Loucy (cell line): ENCODE measurements at regions not wholly inside any gene's neighbourhood (a gene's known extent, or its start where the extent isn't known, plus 50 kb on each side); places are given as distances from the start of the nearest gene placed in this dataset.

Source experiments
- H2AFZ ChIP-seq: fragments of 200-600 bp; sonication (generic); 2 replicates; pipeline ENCODE4 v1.6.0; 2016; ENCODE audit warnings: antibody characterized with exemption, mild to moderate bottlenecking, low read length, moderate library complexity
- H3F3A ChIP-seq: fragments of 200-600 bp; 2 replicates; pipeline ENCODE4 v1.6.0; 2016; ENCODE audit warnings: antibody characterized with exemption, low read depth, mild to moderate bottlenecking
- H3K27me3 ChIP-seq: fragments of 200-600 bp; sonication (generic); 2 replicates; pipeline ENCODE4 v1.6.1; 2014; ENCODE audit warnings: low read length, mild to moderate bottlenecking; ENCODE audit not compliant: insufficient read depth, poor library complexity, severe bottlenecking
- H3K36me3 ChIP-seq: fragments of 200-600 bp; sonication (generic); 2 replicates; pipeline ENCODE4 v1.6.1; 2016; ENCODE audit warnings: low read length; ENCODE audit not compliant: insufficient read depth
- H3K4me1 ChIP-seq: fragments of 200-600 bp; sonication (generic); 2 replicates; pipeline ENCODE4 v1.5.1; 2014; ENCODE audit warnings: low read length, mild to moderate bottlenecking; ENCODE audit not compliant: insufficient read depth, poor library complexity, severe bottlenecking
- H3K4me2 ChIP-seq: fragments of 200-600 bp; sonication (generic); 2 replicates; pipeline ENCODE4 v1.6.0; 2014; ENCODE audit warnings: antibody characterized with exemption, low read length, low read depth, mild to moderate bottlenecking; ENCODE audit not compliant: poor library complexity, severe bottlenecking
- H3K4me3 ChIP-seq: fragments of 200-600 bp; sonication (generic); 2 replicates; pipeline ENCODE4 v1.5.1; 2014; ENCODE audit warnings: low read length, mild to moderate bottlenecking, mixed read lengths; ENCODE audit not compliant: poor library complexity, severe bottlenecking
- H3K79me2 ChIP-seq: fragments of 200-600 bp; sonication (generic); 2 replicates; pipeline ENCODE4 v1.6.1; 2014; ENCODE audit warnings: low read length; ENCODE audit not compliant: insufficient read depth
- H3K9ac ChIP-seq: fragments of 200-600 bp; sonication (generic); 2 replicates; pipeline ENCODE4 v1.6.0; 2014; ENCODE audit warnings: mild to moderate bottlenecking, low read depth, low read length, moderate library complexity; ENCODE audit not compliant: poor library complexity, severe bottlenecking
- H3K9me2 ChIP-seq: fragments of 200-600 bp; sonication (generic); replicated peaks from 2 replicates; pipeline ENCODE4 v1.6.1; 2016; ENCODE audit warnings: low read depth, low read length, mixed read lengths
- H3K9me3 ChIP-seq: fragments of 200-600 bp; sonication (generic); 2 replicates; pipeline ENCODE4 v1.6.1; 2014; ENCODE audit warnings: mild to moderate bottlenecking, antibody characterized with exemption, low read length, low read depth; ENCODE audit not compliant: insufficient read depth
- H4K20me1 ChIP-seq: fragments of 200-600 bp; sonication (generic); 2 replicates; pipeline ENCODE4 v1.6.0; 2014; ENCODE audit warnings: antibody characterized with exemption, low read length, mild to moderate bottlenecking; ENCODE audit not compliant: insufficient read depth, poor library complexity, severe bottlenecking
- CTCF ChIP-seq: fragments of 200-600 bp; sonication (generic); conservative IDR thresholded peaks from 2 replicates; pipeline ENCODE4 v1.5.1; 2014; ENCODE audit warnings: mild to moderate bottlenecking, antibody characterized with exemption, low read length
- EZH2phosphoT487 ChIP-seq: fragments of 200-600 bp; IDR thresholded peaks from 2 replicates; pipeline ENCODE4 v1.6.1; 2018; ENCODE audit warnings: antibody characterized with exemption, mild to moderate bottlenecking, moderate library complexity, borderline replicate concordance

- H3K9me3 ChIP-seq, result peaks cover 17% of the 10 kb centered on the region; the same call in 1 of the 2 replicates
- no peaks in the 10 kb centered on the region for H3K36me3 ChIP-seq
- no peaks in the 10 kb centered on the region for H3K9me2 ChIP-seq
- no peaks in the 10 kb centered on the region for H4K20me1 ChIP-seq
- TF ChIP-seq EZH2phosphoT487 (no peak), CTCF (no peak)
- no peak overlapping the region for H3K9ac ChIP-seq
- H3K27me3 ChIP-seq, result no peaks in the 10 kb centered on the region
- H3K79me2 ChIP-seq, result no peaks in the 10 kb centered on the region
- H3F3A ChIP-seq, result no peaks in the 10 kb centered on the region
- no peaks in the 10 kb centered on the region for H3K4me1 ChIP-seq
- no peak overlapping the region for H3K4me2 ChIP-seq
- H2AFZ ChIP-seq, result no peak overlapping the region
- no peak overlapping the region for H3K4me3 ChIP-seq
These were observed 86.7 kb upstream of the NKX1-1 start for GRCh38 chr4:1492651-1493539.

DNA sequence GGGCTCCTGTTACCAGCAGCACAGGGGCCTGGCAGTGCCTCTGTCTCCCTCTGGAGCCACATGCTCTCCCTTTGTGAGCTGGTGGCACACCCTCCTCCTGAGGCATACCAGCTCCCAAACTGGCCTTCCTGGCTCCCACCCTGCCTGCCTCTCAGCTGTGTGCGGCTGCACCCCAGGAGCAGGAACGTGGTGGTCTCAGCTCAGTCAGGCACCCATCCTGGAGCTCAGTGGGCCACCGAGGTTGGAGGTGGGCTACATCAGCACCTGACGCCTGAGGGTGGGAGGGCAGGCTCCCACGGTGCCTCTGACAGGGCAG, 85.9 kb upstream of the NKX1-1 start:
- H3K9me3 ChIP-seq, result peaks cover 17% of the 10 kb centered on the region; the same call in 1 of the 2 replicates
- no peak for TF ChIP-seq EZH2phosphoT487
- TF ChIP-seq CTCF, result no peak
- H3K4me2 ChIP-seq, result no peak overlapping the region
- H3K4me3 ChIP-seq, result no peak overlapping the region
- no peaks in the 10 kb centered on the region for H4K20me1 ChIP-seq
- H3K9ac ChIP-seq, result no peak overlapping the region
- no peaks in the 10 kb centered on the region for H3K4me1 ChIP-seq
- H3K27me3 ChIP-seq, result no peaks in the 10 kb centered on the region
- H3F3A ChIP-seq, result no peaks in the 10 kb centered on the region
- H3K9me2 ChIP-seq, result no peaks in the 10 kb centered on the region
- no peaks in the 10 kb centered on the region for H3K79me2 ChIP-seq
- no peaks in the 10 kb centered on the region for H3K36me3 ChIP-seq
- H2AFZ ChIP-seq, result no peak overlapping the region

- no peaks in the 10 kb centered on the region for H4K20me1 ChIP-seq
- no peak overlapping the region for H2AFZ ChIP-seq
- H3K4me2 ChIP-seq, result no peak overlapping the region
- H3K9me3 ChIP-seq, result peaks cover 18% of the 10 kb centered on the region; the same call in 1 of the 2 replicates
- no peaks in the 10 kb centered on the region for H3K27me3 ChIP-seq
- no peaks in the 10 kb centered on the region for H3K4me1 ChIP-seq
- H3K9me2 ChIP-seq, result no peaks in the 10 kb centered on the region
- H3K9ac ChIP-seq, result no peak overlapping the region
- no peaks in the 10 kb centered on the region for H3F3A ChIP-seq
- no peaks in the 10 kb centered on the region for H3K36me3 ChIP-seq
- TF ChIP-seq EZH2phosphoT487 (no peak), CTCF (no peak)
- no peaks in the 10 kb centered on the region for H3K79me2 ChIP-seq
- H3K4me3 ChIP-seq, result no peak overlapping the region
These were observed 85.3 kb upstream of the NKX1-1 start for GRCh38 chr4:1491328-1492141.
